Panc1 (cell line): ENCODE measurements at regions not wholly inside any gene's neighbourhood (a gene's known extent, or its start where the extent isn't known, plus 50 kb on each side); places are given as distances from the start of the nearest gene placed in this dataset.
A peak's percentile ranks its signal among the peaks of the same experiment; 100 is the strongest.

Experiments used
- ATAC-seq: fragments of 200-7000 bp; cut with Tn5 transposase; 2 replicates; pipeline ENCODE4 v1.9.1; 2020; ENCODE audit warnings: mild to moderate bottlenecking, moderate library complexity
- BruUV-seq: library from RNA; stranded (reverse); fragments of 400-500 nt; replicated peaks from 2 replicates; lab custom pipeline; 2021; lab: Mats Ljungman, UMichigan
- CTCF ChIA-PET: fragments of 300-600 bp; sonication (Branson Sonifier 250); formaldehyde crosslinking; loops from one replicate; lab custom pipeline; 2022; ENCODE audit warnings: antibody characterized with exemption; lab: Charles Lee
- POLR2A ChIA-PET: fragments of 300-600 bp; sonication (Branson Sonifier 250); formaldehyde crosslinking; loops from one replicate; lab custom pipeline; 2022; ENCODE audit warnings: antibody characterized with exemption; lab: Charles Lee
- DNase-seq: peaks from one replicate; pipeline ENCODE4 v3.0.0-alpha.2; 2010; ENCODE audit warnings: low read depth, low spot score
- H3K27ac ChIP-seq: 2 replicates; pipeline ENCODE4 v1.5.1; 2011; ENCODE audit warnings: mild to moderate bottlenecking, low read length, inconsistent platforms
- H3K27me3 ChIP-seq: fragments of 200-500 bp; sonication (Bioruptor generic); 2 replicates; pipeline ENCODE4 v1.6.0; 2014; ENCODE audit warnings: low read length, inconsistent platforms; ENCODE audit not compliant: control insufficient read depth, insufficient read depth
- H3K36me3 ChIP-seq: fragments of 200-500 bp; sonication (Bioruptor generic); 2 replicates; pipeline ENCODE4 v1.5.1; 2014; ENCODE audit warnings: inconsistent platforms, mild to moderate bottlenecking, low read length, moderate library complexity; ENCODE audit not compliant: control insufficient read depth, insufficient read depth
- H3K4me1 ChIP-seq: 2 replicates; pipeline ENCODE4 v1.5.1; 2011; ENCODE audit warnings: inconsistent platforms, mild to moderate bottlenecking, low read length, moderate library complexity; ENCODE audit not compliant: control insufficient read depth, insufficient read depth
- H3K4me3 ChIP-seq, 2 experiments: 2 replicates each; pipeline ENCODE4 v1.5.1; 2011 to 2012; ENCODE audit warnings: low read depth in 2 of 2, low read length in 2 of 2, mild to moderate bottlenecking in 2 of 2, inconsistent platforms in 1 of 2, moderate library complexity in 1 of 2
- H3K9me3 ChIP-seq: fragments of 200-500 bp; sonication (Bioruptor generic); 2 replicates; pipeline ENCODE4 v1.5.1; 2014; ENCODE audit warnings: low read depth, mild to moderate bottlenecking, inconsistent platforms, low read length, moderate library complexity; ENCODE audit not compliant: control insufficient read depth, insufficient read depth
- POLR2AphosphoS5 ChIP-seq: IDR thresholded peaks from 2 replicates; pipeline ENCODE4 v1.6.1; 2012; ENCODE audit warnings: mild to moderate bottlenecking, low read depth, low read length, moderate library complexity
- SIN3A ChIP-seq: IDR thresholded peaks from 2 replicates; pipeline ENCODE4 v1.6.1; 2012; ENCODE audit warnings: low read depth, mild to moderate bottlenecking, low read length, moderate library complexity, borderline replicate concordance; ENCODE audit not compliant: insufficient read depth
- TCF7L2 ChIP-seq: IDR thresholded peaks from 2 replicates; pipeline ENCODE4 v1.6.1; 2011; ENCODE audit warnings: mild to moderate bottlenecking, low read depth, low read length, inconsistent platforms
- in situ Hi-C: cut with HindIII; loops from 2 replicates; pipeline ENCODE4 v1.10.0; 2016; ENCODE audit warnings: low sequenced_read_pairs, low pct_unique_long_range_greater_than_20kb
- intact Hi-C: fragments of 100-400 bp; cut with micrococcal nuclease; formaldehyde crosslinking; loops from one replicate; pipeline ENCODE4 v1.10.0; 2022; ENCODE audit not compliant: unreplicated experiment
- TF ChIP-seq, protein P1 (sequence below), 2 experiments: IDR thresholded peaks; 2 replicates each; pipeline ENCODE4 v1.6.1; 2011 to 2012; ENCODE audit warnings: low read depth in 2 of 2, control low read depth in 1 of 2, low read length in 1 of 2, mild to moderate bottlenecking in 1 of 2, moderate library complexity in 1 of 2; ENCODE audit not compliant: insufficient read depth in 1 of 2
- TF ChIP-seq, protein P2 (sequence below): fragments of 450-650 bp; IDR thresholded peaks from 2 replicates; pipeline ENCODE4 v1.5.1; 2017; ENCODE audit warnings: mild to moderate bottlenecking

DNA sequence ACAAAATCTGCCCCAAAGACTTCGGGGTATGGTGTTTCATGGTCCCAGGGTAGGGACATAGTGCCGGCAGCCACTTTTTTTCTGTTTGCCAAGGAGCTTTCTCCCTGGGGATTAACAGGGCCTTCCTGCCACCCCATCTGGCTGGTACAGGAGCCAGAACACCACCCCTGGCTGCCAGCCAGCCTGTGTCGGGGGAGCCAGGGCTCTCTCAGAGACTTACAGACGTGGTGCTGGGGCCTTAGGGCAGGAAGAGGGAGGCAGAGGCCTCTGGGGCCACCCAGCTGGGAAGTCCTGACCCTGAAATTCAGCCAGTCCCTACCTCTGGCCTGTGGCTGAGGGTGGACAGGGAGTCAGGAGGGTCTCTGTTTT is 52.4 kb upstream of the CDON start:
- intact Hi-C loops = no loop called here
- CTCF ChIA-PET = interaction anchor here (1.6 kb wide), 1 partner anchor 11 kb away, joined by 9 read pairs; no protein-coding TSS in a partner anchor
- Histone ChIP-seq H3K4me3 (no peak overlapping the region), H3K27me3 (no peaks in the 10 kb centered on the region), H3K27ac (peak overlapping the region; percentile 79), H3K4me1 (peaks cover 41% of the 10 kb centered on the region), H3K9me3 (no peaks in the 10 kb centered on the region), H3K36me3 (no peaks in the 10 kb centered on the region)
- in situ Hi-C loops = no loop called here
- ATAC-seq = 0 out of 2 replicates have a peak, but pooled peaks have one; percentile 3
- BruUV-seq = no TSS peak
- TF ChIP-seq SIN3A = no peak
- TF ChIP-seq TCF7L2 = no peak
- TF ChIP-seq, protein P1, sequence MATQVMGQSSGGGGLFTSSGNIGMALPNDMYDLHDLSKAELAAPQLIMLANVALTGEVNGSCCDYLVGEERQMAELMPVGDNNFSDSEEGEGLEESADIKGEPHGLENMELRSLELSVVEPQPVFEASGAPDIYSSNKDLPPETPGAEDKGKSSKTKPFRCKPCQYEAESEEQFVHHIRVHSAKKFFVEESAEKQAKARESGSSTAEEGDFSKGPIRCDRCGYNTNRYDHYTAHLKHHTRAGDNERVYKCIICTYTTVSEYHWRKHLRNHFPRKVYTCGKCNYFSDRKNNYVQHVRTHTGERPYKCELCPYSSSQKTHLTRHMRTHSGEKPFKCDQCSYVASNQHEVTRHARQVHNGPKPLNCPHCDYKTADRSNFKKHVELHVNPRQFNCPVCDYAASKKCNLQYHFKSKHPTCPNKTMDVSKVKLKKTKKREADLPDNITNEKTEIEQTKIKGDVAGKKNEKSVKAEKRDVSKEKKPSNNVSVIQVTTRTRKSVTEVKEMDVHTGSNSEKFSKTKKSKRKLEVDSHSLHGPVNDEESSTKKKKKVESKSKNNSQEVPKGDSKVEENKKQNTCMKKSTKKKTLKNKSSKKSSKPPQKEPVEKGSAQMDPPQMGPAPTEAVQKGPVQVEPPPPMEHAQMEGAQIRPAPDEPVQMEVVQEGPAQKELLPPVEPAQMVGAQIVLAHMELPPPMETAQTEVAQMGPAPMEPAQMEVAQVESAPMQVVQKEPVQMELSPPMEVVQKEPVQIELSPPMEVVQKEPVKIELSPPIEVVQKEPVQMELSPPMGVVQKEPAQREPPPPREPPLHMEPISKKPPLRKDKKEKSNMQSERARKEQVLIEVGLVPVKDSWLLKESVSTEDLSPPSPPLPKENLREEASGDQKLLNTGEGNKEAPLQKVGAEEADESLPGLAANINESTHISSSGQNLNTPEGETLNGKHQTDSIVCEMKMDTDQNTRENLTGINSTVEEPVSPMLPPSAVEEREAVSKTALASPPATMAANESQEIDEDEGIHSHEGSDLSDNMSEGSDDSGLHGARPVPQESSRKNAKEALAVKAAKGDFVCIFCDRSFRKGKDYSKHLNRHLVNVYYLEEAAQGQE (IDR thresholded peaks at IDR 0.05; ENCODE audit: insufficient read depth in 1 of 2, low read depth in 2 of 2, low read length in 1 of 2) = no peak
- no peak for TF ChIP-seq POLR2AphosphoS5
- POLR2A ChIA-PET = interaction anchor here (0.6 kb wide), 1 partner anchor 201 kb away, joined by 3 read pairs; no protein-coding TSS in a partner anchor
- no peak for DNase-seq

DNA sequence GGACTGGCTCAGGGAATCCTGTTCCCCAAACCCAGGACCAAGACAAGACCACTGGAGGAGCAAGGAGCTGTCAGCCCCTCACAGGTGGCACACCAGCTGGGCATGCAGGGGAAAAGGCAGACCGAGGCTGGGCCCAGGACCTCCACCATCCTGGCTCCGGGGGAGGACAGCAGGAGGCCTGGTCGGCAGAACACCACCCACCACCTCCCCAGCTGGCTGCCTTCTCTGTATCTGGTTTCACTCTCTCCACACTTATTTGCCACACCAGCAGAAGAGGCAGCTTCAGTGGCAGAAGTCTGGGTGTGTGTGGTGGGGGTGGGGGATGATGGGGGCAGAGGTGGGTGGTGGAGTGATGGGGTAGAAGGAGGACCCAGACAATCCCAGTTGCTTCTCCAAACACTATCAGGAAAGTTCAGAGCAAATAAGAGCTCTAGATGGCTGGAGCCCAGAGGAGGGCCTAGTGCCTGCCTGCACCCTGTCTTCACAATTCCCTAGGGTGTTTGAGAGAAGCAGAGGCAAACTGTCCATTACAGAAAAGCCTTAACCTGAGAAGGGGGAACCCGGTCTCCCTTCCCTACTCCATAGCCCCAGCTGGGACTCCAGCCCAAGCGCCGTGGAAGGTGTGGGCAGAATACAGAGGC is 51.9 kb upstream of the CDON start:
- no peaks in the 10 kb centered on the region for H3K27me3 ChIP-seq
- DNase-seq (no peak), ATAC-seq (no peak)
- CTCF ChIA-PET = interaction anchor here (1.6 kb wide), 1 partner anchor 11 kb away, joined by 9 read pairs; no protein-coding TSS in a partner anchor
- no peak overlapping the region for H3K4me3 ChIP-seq
- peaks cover 41% of the 10 kb centered on the region for H3K4me1 ChIP-seq
- intact Hi-C loops (no loop called here), in situ Hi-C loops (no loop called here)
- H3K27ac ChIP-seq = peak overlapping the region; percentile 79
- POLR2A ChIA-PET = interaction anchor here (0.6 kb wide), 1 partner anchor 201 kb away, joined by 3 read pairs; no protein-coding TSS in a partner anchor
- TF ChIP-seq SIN3A = no peak
- no peak for TF ChIP-seq TCF7L2
- TF ChIP-seq, protein P2, sequence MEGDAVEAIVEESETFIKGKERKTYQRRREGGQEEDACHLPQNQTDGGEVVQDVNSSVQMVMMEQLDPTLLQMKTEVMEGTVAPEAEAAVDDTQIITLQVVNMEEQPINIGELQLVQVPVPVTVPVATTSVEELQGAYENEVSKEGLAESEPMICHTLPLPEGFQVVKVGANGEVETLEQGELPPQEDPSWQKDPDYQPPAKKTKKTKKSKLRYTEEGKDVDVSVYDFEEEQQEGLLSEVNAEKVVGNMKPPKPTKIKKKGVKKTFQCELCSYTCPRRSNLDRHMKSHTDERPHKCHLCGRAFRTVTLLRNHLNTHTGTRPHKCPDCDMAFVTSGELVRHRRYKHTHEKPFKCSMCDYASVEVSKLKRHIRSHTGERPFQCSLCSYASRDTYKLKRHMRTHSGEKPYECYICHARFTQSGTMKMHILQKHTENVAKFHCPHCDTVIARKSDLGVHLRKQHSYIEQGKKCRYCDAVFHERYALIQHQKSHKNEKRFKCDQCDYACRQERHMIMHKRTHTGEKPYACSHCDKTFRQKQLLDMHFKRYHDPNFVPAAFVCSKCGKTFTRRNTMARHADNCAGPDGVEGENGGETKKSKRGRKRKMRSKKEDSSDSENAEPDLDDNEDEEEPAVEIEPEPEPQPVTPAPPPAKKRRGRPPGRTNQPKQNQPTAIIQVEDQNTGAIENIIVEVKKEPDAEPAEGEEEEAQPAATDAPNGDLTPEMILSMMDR = no peak
- TF ChIP-seq, protein P1 (IDR thresholded peaks at IDR 0.05; ENCODE audit: insufficient read depth in 1 of 2, low read depth in 2 of 2, low read length in 1 of 2) = no peak
- BruUV-seq = no TSS peak
- H3K36me3 ChIP-seq = no peaks in the 10 kb centered on the region
- H3K9me3 ChIP-seq = no peaks in the 10 kb centered on the region
